Stomach (tissue), 8 donors: ENCODE measurements at regions not wholly inside any gene's neighbourhood (a gene's known extent, or its start where the extent isn't known, plus 50 kb on each side); places are given as distances from the start of the nearest gene placed in this dataset.
A peak's percentile ranks its signal among the peaks of the same experiment; 100 is the strongest.

ENCODE experiments used
- DNase-seq, 2 donors: peaks; one replicate each; pipeline versions ENCODE4 v3.0.0 to v3.0.0-alpha.2; 2013 to 2019
- H3K27ac ChIP-seq, 5 donors: fragments of 200-600 bp in 4 of 5; sonication (generic) in 4 of 5; one replicate each; pipeline ENCODE4 v1.5.1; 2013 to 2019; ENCODE audit warnings: mild to moderate bottlenecking in 1 of 5, moderate library complexity in 1 of 5
- H3K27me3 ChIP-seq, 3 donors: fragments of 200-600 bp; sonication (generic); one replicate each; pipeline ENCODE4 v1.5.1; 2017 to 2019; ENCODE audit warnings: mixed run types in 1 of 3
- H3K36me3 ChIP-seq, 4 donors: fragments of 200-600 bp; sonication (generic); 1 replicate in 3 of 4; 2 replicates in 1 of 4; pipeline ENCODE4 v1.5.1; 2016 to 2019
- H3K4me1 ChIP-seq, 4 donors: fragments of 200-600 bp; sonication (generic); one replicate each; pipeline ENCODE4 v1.5.1; 2016 to 2019
- H3K4me3 ChIP-seq, 4 donors: fragments of 200-600 bp; sonication (generic) in 3 of 4; one replicate each; pipeline ENCODE4 v1.5.1; 2016 to 2019; ENCODE audit warnings: mild to moderate bottlenecking in 1 of 4
- H3K9me3 ChIP-seq, 4 donors: fragments of 200-600 bp; sonication (generic); one replicate each; pipeline ENCODE4 v1.5.1; 2016 to 2019
- CTCF ChIP-seq, 7 experiments: fragments of 450-650 bp in 4 of 7; fragments of 200-600 bp in 3 of 7; sonication (generic) in 3 of 7; IDR thresholded peaks; one replicate each; pipeline ENCODE4 v1.5.1; 2016 to 2019; ENCODE audit warnings: antibody characterized with exemption in 7 of 7, control low read depth in 2 of 7, mild to moderate bottlenecking in 1 of 7
- EP300 ChIP-seq: sonication (generic); formaldehyde crosslinking; IDR thresholded peaks from one replicate; pipeline ENCODE4 v1.6.1; 2017; ENCODE audit warnings: antibody characterized with exemption
- POLR2A ChIP-seq, 4 donors: fragments of 450-650 bp; IDR thresholded peaks; one replicate each; pipeline ENCODE4 v1.6.1; 2016; ENCODE audit warnings: antibody characterized with exemption in 4 of 4, control low read depth in 2 of 4, mild to moderate bottlenecking in 1 of 4, moderate library complexity in 1 of 4
- POLR2AphosphoS5 ChIP-seq, 3 donors: sonication (generic); formaldehyde crosslinking; IDR thresholded peaks; one replicate each; pipeline ENCODE4 v1.6.1; 2016; ENCODE audit warnings: antibody characterized with exemption in 3 of 3
- WGBS, 5 donors: extraction: QIAGEN DNeasy Blood & Tissue Kit in 3 of 5; methylation state at CpG; one replicate each; pipeline versions ENCODE4 v1.1.5 to v1.1.7; 2013 to 2018; 5-methylcytosine and 5-hydroxymethylcytosine counted together
- intact Hi-C: fragments of 100-400 bp; cut with DNase I; formaldehyde crosslinking; loops from one replicate; pipeline ENCODE4 v1.15.1; 2023; ENCODE audit warnings: low total_unique reads
- donor health status: healthy with polysubstance abuse.
- donor health status: Bipolar disorder and iron deficiency.
- donor health status: healthy.

GRCh38 chr3:24662449-24663345, 168.0 kb upstream of the THRB start:
- intact Hi-C loops = no loop called here
- H3K4me3 ChIP-seq = no peak overlapping the region
- no peak for TF ChIP-seq POLR2A (IDR thresholded peaks at IDR 0.05)
- TF ChIP-seq POLR2AphosphoS5 (IDR thresholded peaks at IDR 0.05) = no peak
- no peak for TF ChIP-seq EP300
- no peak for TF ChIP-seq CTCF (IDR thresholded peaks at IDR 0.05)
- H3K4me1 ChIP-seq = peaks cover 0 to 24% (median 5%) of the 10 kb centered on the region in 4 donors
- no peaks in the 10 kb centered on the region for H3K27me3 ChIP-seq
- no peaks in the 10 kb centered on the region for H3K36me3 ChIP-seq
- WGBS, 5 donors = 77 to 84% (median 81%) methylated on average over 7 of the region's 7 CpGs
- H3K9me3 ChIP-seq = no peaks in the 10 kb centered on the region
- no peak overlapping the region for H3K27ac ChIP-seq
- DNase-seq = peak; percentile 51 to 68

- no peak for TF ChIP-seq CTCF (IDR thresholded peaks at IDR 0.05)
- no peak for TF ChIP-seq POLR2A (IDR thresholded peaks at IDR 0.05)
- no peak for TF ChIP-seq POLR2AphosphoS5 (IDR thresholded peaks at IDR 0.05)
- TF ChIP-seq EP300 = no peak
- Histone ChIP-seq H3K27me3 (no peaks in the 10 kb centered on the region), H3K9me3 (no peaks in the 10 kb centered on the region), H3K36me3 (no peaks in the 10 kb centered on the region), H3K4me3 (no peak overlapping the region), H3K4me1 (peaks cover 0 to 17% (median 2%) of the 10 kb centered on the region in 4 donors), H3K27ac (no peak overlapping the region)
- intact Hi-C loops = no loop called here
- no peak for DNase-seq
- 78 to 85% (median 80%) methylated on average over 5 to 6 of the region's 6 CpGs for WGBS, 5 donors
Observed at GRCh38 chr3:24663406-24663805, 168.8 kb upstream of the THRB start.

GRCh38 chr3:24668039-24668438, 173.4 kb upstream of the THRB start:
- TF ChIP-seq EP300 (no peak), CTCF (IDR thresholded peaks at IDR 0.05) (no peak), POLR2A (IDR thresholded peaks at IDR 0.05) (no peak), POLR2AphosphoS5 (IDR thresholded peaks at IDR 0.05) (no peak)
- intact Hi-C loops = no loop called here

GRCh38 chr3:24670871-24671270, 176.2 kb upstream of the THRB start:
- no peak for DNase-seq

More at GRCh38 chr3:24668039-24668438, 173.4 kb upstream of the THRB start:
- Histone ChIP-seq H3K9me3 (no peaks in the 10 kb centered on the region), H3K27ac (no peak overlapping the region), H3K27me3 (no peaks in the 10 kb centered on the region), H3K4me1 (peaks cover 0 to 4% (median 2%) of the 10 kb centered on the region in 4 donors), H3K36me3 (no peaks in the 10 kb centered on the region), H3K4me3 (no peak overlapping the region)
- 86 to 96% (median 91%) methylated on average over 3 of the region's 3 CpGs for WGBS, 5 donors
- no peak for DNase-seq

More at GRCh38 chr3:24670871-24671270, 176.2 kb upstream of the THRB start:
- H3K4me3 ChIP-seq = no peak overlapping the region
- no peaks in the 10 kb centered on the region for H3K9me3 ChIP-seq
- TF ChIP-seq POLR2A (IDR thresholded peaks at IDR 0.05) = no peak
- no peak for TF ChIP-seq POLR2AphosphoS5 (IDR thresholded peaks at IDR 0.05)
- TF ChIP-seq EP300 = no peak
- no peak for TF ChIP-seq CTCF (IDR thresholded peaks at IDR 0.05)
- H3K27me3 ChIP-seq = no peaks in the 10 kb centered on the region
- no peaks in the 10 kb centered on the region for H3K36me3 ChIP-seq
- 85 to 93% (median 90%) methylated on average over 3 of the region's 3 CpGs for WGBS, 5 donors
- no peak overlapping the region for H3K27ac ChIP-seq
- H3K4me1 ChIP-seq = no peaks in the 10 kb centered on the region
- intact Hi-C loops = no loop called here
